Upper lobe of right lung (tissue), 1 donor: ENCODE measurements at regions not wholly inside any gene's neighbourhood (a gene's known extent, or its start where the extent isn't known, plus 50 kb on each side); places are given as distances from the start of the nearest gene placed in this dataset.

ENCODE experiments used
- ATAC-seq: fragments of 200-7000 bp; cut with Tn5 transposase; one replicate; pipeline ENCODE4 v1.9.1; 2020; ENCODE audit warnings: mild to moderate bottlenecking, moderate library complexity
- DNase-seq: peaks from one replicate; pipeline ENCODE4 v3.0.0-alpha.2; 2020
- H3K27ac ChIP-seq: fragments of 200-600 bp; one replicate; pipeline ENCODE4 v1.8.0; 2022
- H3K27me3 ChIP-seq: fragments of 200-600 bp; one replicate; pipeline ENCODE4 v1.8.0; 2022; ENCODE audit warnings: mild to moderate bottlenecking
- H3K36me3 ChIP-seq: fragments of 200-600 bp; one replicate; pipeline ENCODE4 v1.8.0; 2022
- H3K4me1 ChIP-seq: fragments of 200-600 bp; one replicate; pipeline ENCODE4 v1.8.0; 2022
- H3K4me3 ChIP-seq: fragments of 200-600 bp; one replicate; pipeline ENCODE4 v1.8.0; 2022; ENCODE audit warnings: mild to moderate bottlenecking
- H3K9me3 ChIP-seq: fragments of 200-600 bp; one replicate; pipeline ENCODE4 v1.8.0; 2022
- CTCF ChIP-seq: fragments of 200-600 bp; IDR thresholded peaks from one replicate; pipeline ENCODE4 v1.8.0; 2022; ENCODE audit warnings: antibody characterized with exemption
- intact Hi-C: fragments of 100-400 bp; cut with DNase I; formaldehyde crosslinking; loops from one replicate; pipeline ENCODE4 v1.11.0; 2022
- donor health status: DM: no; HTN: yes; CAD: no; lungs with severe emphysema.

DNA sequence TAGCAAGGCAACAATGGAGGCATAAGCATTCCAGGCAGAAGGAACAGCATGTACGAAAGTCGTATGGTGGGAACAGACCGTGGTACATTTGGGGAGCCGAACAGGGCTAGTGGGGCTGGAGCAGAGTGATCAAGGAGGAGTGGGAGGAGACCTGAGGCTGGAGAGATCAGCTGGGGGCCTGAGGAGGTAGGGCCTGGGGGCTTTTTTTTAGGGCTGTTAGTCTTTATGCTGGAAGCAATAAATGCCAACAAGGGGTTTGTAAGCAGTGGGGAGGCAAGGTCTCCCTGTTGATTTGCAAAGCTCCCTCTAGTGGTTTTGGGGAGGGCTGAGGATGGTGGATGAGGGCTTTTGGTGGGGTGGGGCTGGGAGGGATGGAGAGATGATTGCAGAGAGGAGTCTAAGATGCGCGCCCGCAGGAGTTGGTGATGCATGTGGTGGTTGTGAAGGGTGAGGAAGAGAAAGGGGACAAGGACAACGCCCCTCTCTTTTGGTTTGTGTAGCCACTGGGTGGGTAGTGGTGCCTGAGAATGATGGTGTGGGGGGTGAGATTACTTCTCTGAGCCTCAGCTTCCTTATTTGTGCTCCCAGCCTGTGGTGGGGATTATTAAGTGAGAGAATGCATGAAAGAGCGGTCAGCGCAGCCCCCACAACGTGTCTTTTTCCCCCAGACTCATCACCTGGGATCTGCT lies 74.1 kb upstream of the TOX2 start:
- Histone ChIP-seq H3K36me3 (no peaks in the 10 kb centered on the region), H3K4me1 (peaks cover 7% of the 10 kb centered on the region), H3K9me3 (no peaks in the 10 kb centered on the region), H3K27ac (no peak overlapping the region), H3K27me3 (no peaks in the 10 kb centered on the region), H3K4me3 (no peak overlapping the region)
- no peak for ATAC-seq
- intact Hi-C loops, result no loop called here
- TF ChIP-seq CTCF, result peak; percentile 12
- DNase-seq, result no peak

GRCh38 chr20:43839793-43840199 lies 74.9 kb upstream of the TOX2 start:
- peaks cover 5% of the 10 kb centered on the region for H3K4me1 ChIP-seq
- H3K27me3 ChIP-seq, result no peaks in the 10 kb centered on the region
- DNase-seq (no peak), ATAC-seq (no peak)
- no peak for TF ChIP-seq CTCF
- H3K27ac ChIP-seq, result no peak overlapping the region
- intact Hi-C loops, result loop anchor here (10.0 kb wide), 1 partner anchor 245 kb away; no protein-coding TSS in a partner anchor
- no peaks in the 10 kb centered on the region for H3K36me3 ChIP-seq
- no peaks in the 10 kb centered on the region for H3K9me3 ChIP-seq
- H3K4me3 ChIP-seq, result no peak overlapping the region

- H3K9me3 ChIP-seq, result no peaks in the 10 kb centered on the region
- DNase-seq (no peak), ATAC-seq (no peak)
- no peak overlapping the region for H3K4me3 ChIP-seq
- H3K27ac ChIP-seq, result no peak overlapping the region
- H3K27me3 ChIP-seq, result no peaks in the 10 kb centered on the region
- TF ChIP-seq CTCF, result no peak
- intact Hi-C loops, result loop anchor here (10.0 kb wide), 1 partner anchor 246 kb away; no protein-coding TSS in a partner anchor
- no peaks in the 10 kb centered on the region for H3K36me3 ChIP-seq
- H3K4me1 ChIP-seq, result no peaks in the 10 kb centered on the region
These were observed 76.0 kb upstream of the TOX2 start for GRCh38 chr20:43838703-43839060.

GRCh38 chr20:43837856-43838702 lies 76.6 kb upstream of the TOX2 start:
- Histone ChIP-seq H3K27ac (no peak overlapping the region), H3K4me1 (no peaks in the 10 kb centered on the region), H3K27me3 (no peaks in the 10 kb centered on the region), H3K4me3 (no peak overlapping the region), H3K36me3 (no peaks in the 10 kb centered on the region), H3K9me3 (no peaks in the 10 kb centered on the region)
- no peak for TF ChIP-seq CTCF
- no peak for DNase-seq
- no peak for ATAC-seq
- intact Hi-C loops, result loop anchor here (10.0 kb wide), 1 partner anchor 247 kb away; no protein-coding TSS in a partner anchor

- no peaks in the 10 kb centered on the region for H3K4me1 ChIP-seq
- H3K27me3 ChIP-seq, result no peaks in the 10 kb centered on the region
- ATAC-seq, result no peak
- H3K36me3 ChIP-seq, result no peaks in the 10 kb centered on the region
- no peak overlapping the region for H3K4me3 ChIP-seq
- DNase-seq, result no peak
- TF ChIP-seq CTCF, result no peak
- H3K27ac ChIP-seq, result no peak overlapping the region
- no peaks in the 10 kb centered on the region for H3K9me3 ChIP-seq
- intact Hi-C loops, result loop anchor here (10.0 kb wide), 1 partner anchor 248 kb away; no protein-coding TSS in a partner anchor
These were observed 77.9 kb upstream of the TOX2 start for GRCh38 chr20:43836790-43837189.
